LoVo (cell line): ENCODE measurements at regions not wholly inside any gene's neighbourhood (a gene's known extent, or its start where the extent isn't known, plus 50 kb on each side); places are given as distances from the start of the nearest gene placed in this dataset.
A peak's percentile ranks its signal among the peaks of the same experiment; 100 is the strongest.
"Not testable (repeated sequence)": the region's sequence is repeated elsewhere in the genome, so short reads cannot be mapped to it uniquely, and the experiment has no call there.

Experiments used
- DNase-seq: peaks from one replicate; pipeline ENCODE4 v3.0.0-alpha.2; 2016; ENCODE audit warnings: low spot score

DNA sequence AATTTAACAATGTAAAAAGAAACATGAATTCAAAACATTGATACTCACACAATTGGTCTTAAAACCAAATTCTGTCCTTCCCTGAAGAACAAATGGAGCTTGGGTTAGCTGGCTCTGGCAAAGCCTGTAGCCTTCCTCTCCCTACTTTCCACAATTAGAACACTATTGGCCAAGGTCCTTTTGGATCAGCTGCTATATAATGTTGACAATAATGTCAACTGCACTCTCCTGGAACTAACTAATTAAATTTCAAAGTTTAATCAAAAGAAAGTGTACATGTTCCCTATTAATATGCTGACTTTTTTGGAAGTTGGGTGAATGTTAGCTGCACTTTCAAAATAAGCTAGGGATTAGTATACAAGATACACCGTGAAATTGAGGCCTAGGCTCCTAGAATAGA lies 440.1 kb upstream of the NFE2L3 start:
- DNase-seq = no peak

DNA sequence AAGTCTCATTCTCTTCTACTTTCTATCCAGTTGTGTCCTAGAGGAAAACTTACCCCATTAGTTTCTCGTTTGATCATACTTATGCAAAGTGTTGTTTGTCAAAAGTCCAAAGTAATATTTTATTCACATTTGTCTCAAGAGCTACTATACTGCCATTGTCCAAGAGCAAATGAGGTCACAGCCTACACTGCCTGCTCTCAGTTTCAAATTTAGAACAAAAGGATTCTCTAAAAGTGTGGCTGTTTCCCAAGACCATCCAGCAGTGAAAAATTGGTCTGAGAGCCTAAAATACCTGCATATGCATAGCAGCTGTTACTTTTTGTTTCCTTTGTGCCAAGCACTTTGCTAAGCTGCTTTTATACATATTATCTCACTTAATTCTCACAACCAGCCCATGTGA lies 439.5 kb upstream of the NFE2L3 start:
- DNase-seq = no peak

DNA sequence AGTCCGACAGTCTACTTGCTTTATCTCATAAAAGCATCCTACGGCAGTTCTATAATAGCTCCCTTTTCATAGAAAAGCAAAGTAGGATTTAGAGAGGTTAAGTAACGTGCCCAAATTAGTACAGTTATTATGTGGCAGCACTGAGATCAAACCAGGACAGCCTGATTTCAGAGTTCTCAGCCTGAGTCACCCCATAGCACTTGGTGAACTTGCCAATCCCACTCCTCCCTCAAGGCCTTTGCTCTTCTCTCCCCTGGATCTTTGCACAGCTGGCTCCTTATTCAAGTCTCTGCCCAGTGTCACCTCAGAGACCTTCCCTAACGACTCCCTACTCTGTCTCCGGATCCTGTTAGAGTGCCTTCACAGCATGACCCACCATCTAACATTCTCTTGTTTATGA lies 438.0 kb upstream of the NFE2L3 start:
- no peak for DNase-seq

DNA sequence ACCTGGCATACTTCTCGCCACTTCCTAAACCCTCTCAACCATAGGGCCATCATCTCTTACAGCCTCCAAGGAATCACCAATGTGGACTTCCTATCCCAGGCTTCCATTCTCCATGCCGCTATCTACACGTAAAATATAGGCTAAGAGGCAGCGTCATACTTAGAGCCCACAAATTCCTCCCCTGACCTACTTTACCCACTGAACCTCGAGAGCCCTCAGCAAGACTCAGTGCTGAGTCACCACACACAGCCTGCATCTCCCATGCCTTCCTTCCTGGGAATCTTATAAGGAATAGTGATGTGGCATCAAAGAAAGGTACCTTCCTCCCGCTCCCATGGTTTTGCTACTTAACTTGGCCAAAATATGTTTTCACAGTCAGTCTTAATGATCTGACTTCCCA lies 435.6 kb upstream of the NFE2L3 start:
- DNase-seq = no peak

DNA sequence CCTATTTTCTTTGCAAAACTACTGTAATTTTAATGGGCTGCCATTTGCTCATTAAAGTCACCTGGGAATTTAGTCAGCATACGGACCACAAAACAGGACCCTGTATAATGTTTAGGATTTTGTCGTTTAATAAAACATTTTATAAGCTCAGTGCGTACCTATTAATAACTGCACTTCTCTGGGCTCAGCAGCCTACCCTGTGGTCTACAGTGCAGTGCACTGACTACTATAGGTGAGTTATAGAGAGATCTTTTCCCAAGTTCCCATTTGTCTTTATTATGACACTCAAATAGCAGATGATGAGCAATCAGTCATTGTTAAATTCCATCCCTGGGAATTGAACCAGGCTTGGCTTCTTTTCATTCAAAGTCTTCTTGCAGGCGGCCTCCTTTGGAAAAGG lies 433.4 kb upstream of the NFE2L3 start:
- DNase-seq = no peak

DNA sequence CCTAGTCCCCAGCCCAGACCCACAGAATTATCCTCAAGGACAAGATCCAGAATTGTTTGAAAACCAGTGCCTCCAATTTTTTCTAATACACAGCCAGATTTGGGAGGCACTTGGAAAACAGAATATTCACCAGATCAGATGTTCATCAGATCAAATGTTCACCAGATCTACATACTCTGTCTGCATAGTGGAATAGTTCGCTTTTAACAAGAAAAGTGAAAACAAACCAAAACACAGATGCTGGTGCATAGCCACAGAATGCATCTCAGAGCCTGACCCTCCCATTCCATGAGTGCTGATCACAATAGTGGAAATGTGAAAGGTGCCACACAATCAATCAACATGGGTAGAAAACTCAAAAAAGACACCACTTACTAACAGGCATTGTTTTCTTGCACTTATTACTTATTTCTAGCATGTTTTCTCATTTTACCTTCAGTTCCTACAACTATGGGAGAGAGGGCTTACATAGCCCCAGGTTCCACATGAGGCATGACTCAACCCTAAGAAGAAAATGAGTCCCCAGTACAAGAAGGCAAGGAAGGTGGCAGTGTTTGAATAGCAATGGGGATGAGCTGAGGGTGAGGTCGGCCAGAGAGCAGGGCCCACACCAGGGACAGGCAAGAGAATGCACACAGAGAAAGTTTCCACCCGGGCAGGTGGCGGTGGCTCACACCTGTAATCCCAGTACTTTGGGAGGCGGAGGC lies 432.7 kb upstream of the NFE2L3 start:
- no peak for DNase-seq

DNA sequence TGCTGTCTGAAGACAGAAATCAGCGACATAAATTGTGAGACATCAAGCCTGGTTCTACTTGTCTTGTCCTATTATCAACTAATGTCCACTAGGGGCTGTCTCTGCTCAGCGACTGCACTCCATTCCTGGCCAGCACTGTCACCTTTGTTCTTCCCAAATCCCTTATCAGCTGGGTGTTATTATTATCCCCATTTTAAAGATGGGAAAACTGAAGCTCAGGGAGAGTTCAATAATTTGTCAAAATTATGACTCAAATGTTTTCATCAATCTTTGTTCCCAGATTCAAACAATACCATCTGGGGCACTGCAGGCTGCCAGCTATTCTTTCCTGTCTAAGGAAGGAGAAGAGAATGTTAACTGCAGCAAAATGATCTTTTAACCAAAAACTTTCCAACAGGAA lies 431.6 kb upstream of the NFE2L3 start:
- peak; percentile 17 for DNase-seq

DNA sequence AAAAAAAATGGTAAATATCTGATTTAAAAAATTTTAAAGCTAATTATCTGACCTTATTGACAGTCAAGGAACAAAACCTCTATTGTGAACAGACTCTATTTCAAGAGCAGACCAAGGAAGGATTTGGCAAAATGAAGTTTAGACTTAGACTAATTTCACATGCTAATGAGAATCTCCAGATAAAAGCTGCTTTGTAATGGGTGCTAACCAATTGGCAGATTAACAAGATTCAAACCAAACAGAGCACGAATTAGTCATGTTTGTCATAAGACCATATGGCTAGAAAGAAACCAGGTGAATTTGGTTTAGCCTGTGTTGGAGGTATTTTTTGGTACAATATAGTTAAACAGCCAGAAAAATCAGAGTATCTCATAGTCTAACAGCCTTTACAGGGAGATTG lies 429.1 kb upstream of the NFE2L3 start:
- DNase-seq = no peak

DNA sequence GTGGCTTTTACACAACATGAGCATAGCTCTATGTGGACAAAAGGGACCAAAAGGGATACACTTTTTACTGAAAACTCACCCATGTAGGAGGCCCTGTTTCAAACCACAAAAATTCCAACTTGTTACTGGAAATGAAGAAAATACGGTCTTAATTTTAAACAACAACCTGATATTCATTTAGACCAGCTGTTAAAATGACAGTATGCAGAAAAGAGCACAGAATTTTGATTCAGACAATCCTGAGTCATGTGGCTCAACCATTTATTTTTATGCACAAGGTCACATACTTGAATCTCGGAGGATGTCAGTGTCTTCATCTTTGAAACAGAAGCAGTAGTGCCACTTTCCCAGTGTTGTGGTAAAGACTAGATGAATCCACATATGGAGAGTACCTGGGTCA lies 426.5 kb upstream of the NFE2L3 start:
- no peak for DNase-seq

DNA sequence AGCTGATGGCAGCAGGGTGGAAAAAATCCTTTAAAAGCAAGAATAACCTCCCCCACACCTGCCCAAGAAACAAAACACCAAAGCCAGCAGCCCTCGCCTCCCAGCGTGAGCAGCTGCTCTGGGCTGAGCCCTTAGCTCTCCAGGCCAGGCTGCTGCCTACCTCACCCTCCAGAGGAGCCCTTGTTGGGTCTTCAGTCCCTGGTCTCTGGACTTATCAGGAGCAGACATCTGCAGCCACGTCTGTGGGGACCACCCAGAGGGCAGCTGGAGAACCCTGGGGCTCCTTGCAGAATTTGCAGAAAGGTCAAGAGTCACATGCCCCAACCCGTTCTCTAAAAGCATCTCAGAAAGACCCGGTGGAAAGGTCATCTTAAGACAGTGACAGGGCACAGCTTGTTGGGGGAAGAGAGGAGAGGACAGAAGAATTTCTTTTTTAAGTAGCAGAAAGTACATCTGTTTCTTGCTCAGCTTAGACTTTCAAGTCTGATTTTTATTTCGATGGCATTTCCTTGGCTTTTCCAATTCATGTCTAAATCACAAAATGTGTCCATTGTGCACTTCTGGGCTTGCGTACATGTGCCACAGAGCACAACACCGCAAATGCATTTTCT lies 425.7 kb upstream of the NFE2L3 start:
- no peak for DNase-seq

DNA sequence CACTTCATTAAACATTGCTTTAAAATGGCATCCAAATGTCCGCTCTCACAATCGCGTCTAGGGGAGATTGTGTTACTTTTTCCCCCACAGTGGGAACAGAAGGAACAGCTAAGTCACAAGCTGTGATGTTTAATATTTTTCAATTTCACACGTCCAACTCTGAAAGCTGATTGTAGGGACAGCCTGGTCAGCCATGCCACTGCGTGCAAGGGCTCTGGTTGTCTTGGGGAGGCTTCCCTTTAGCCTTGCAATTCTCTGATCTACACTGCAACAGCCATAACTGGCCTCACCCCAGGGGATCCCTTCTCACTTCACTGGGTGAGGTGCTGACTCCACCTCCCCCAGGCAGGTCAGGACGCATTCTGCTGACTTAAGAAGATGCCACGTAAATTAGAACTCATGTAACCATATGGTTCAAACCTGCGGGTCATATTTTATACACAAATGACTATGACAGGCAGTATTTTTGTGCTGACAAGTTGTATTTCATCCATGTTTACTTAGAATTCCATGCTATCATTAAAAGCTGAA lies 425.2 kb upstream of the NFE2L3 start:
- DNase-seq = no peak

DNA sequence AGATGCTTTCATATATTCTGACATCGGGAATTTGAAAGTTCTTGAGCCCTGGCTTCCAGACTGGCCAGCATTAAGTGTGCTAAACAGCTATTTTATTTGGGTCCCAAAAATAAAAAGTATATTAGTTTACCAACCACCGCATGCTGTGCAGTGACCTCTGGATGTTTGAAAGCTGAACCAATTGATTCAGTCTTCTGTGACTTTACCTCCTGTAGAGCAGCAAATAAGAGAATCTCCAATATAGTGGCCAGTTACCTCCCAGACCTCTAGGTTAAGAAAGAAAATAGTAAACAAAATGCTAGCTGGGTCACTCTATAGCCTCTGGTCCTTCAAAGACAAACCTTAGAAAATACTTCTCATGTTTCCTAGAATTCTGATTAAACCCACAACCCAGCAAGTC lies 424.6 kb upstream of the NFE2L3 start:
- DNase-seq = no peak

DNA sequence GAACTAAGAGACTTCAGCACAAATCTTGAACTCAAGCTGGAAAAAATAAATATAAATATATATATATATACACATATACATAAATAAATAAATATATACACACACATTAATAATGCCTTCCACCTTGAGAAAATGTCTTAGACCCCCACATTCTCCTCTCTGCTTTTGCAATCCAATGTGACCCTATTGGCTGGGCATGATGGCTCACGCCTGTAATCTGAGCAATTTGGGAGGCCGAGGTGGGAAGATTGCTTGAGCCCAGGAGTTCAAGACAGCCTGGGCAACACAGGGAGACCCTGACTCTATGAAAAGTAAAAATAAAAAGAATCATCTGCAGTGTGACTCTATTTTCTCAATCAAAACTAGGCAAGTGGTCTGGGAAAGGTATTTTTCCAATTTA lies 424.1 kb upstream of the NFE2L3 start:
- DNase-seq = no peak

DNA sequence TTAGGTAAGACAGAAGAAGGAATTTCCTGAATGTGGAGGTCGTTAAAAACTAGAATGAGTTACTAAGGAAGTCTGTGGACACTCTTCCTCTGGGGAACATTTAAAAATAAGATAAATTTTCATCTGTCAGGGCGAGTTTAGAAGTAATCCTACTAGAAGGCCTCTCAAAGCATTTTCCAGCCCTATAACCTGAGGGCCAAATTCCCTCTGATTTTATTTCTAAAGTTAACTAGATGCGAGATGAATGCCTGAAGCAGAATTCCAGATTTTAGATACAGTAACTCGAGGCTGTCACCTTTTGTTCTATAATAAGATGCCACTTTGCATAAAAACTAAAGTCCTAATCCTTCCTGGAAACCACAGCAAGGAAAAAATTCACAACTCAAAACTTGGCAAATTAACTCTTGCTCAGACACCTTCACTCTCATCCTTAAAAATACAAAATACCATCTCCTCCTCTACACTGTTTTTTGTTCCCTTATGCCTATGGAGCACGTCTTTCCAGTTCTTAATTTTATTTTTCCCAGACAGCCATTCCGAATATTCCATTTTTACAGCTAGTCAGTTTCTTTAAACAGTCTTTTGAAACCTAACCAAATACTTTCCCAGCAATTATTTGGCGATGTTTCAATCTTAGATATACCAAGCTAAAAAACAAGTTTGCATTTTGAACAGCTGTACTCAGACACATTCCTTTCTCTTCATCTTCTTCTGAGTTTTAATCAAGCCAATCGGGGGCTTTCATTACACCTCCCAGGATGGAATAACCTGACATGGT lies 420.7 kb upstream of the NFE2L3 start:
- DNase-seq = no peak

DNA sequence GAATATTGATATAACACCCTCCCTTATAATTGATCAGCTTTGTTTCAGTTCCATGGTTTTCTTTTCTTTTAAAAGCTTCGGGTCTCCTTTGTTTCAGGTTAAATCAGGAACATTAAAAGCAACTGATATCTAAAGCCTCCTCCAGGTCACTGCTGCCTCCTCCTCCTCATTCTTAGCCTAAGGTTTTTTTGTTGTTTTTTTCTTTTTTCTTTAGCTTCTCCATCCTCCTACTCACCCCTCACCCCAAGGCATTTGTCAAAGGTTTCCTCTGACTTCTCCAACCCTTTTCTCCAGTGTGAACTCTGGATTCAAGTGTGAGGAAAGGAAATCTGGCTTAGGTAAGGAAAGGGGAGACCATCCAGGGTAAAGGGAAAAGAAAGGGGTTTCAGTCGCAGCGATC lies 420.2 kb upstream of the NFE2L3 start:
- DNase-seq = no peak

DNA sequence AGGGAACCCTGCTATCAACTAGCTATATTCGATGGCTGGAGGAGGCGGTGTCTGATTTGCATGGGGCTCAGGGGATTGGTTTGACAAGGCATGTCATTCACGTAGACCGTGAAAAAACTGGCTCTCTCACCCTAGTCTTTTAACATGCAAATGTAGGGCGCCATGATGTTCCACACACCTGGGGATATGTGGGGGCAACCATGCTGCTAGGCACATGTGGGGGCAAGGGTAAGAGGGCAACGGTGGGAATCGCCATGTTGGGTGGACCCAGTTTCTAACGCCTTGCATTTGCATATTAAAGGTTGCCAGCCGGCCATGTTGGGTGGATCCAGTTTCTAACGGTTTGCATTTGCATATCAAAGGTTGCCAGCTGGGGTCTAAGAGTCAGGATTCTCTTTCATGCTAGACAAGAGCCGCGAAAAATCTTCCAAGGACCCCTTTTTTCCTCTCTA lies 419.2 kb upstream of the NFE2L3 start:
- no peak for DNase-seq

DNA sequence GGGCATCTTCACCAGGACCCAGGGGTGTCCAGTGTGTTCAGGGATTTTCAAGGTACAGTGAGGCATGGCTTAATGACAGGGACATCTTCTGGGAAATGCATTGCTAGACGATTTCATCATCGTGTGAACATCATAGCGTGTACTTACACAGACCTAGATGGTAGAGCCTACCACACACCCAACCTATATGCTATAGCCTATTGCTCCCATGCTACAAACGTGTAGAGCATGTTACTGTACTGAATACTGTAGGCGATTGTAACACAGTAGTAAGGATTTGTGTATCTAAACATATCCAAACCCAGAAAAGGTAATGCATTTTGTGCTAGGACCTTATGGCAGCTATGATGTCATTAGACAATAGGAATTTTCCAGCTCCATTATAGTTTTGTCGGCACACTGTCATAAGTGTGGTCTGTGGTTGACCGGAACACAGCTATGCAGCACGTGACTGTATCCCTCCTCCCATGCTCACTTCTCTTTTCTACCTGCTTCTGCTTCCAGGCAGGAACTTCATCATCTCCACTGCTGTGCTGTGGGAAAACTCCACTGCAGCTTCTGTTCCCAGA lies 416.2 kb upstream of the NFE2L3 start:
- no peak for DNase-seq

DNA sequence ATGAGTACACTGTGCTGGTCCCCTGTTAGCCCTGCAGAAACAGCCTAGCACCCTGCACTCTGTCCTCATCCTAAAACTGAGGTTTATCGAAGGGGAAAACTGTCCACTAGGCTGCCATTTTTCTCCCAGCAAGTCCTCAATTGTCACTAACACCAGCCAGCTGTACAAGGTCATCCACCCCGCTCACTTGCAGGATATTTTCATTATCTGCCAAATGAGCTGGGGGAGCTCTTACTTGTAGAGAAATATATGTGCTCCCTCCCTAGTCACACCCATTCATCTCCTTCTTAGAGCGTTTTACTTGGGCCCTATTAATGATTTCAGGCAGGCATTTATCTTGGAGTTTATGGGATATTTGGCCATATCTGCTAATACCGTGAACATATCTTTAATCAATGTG lies 413.5 kb upstream of the NFE2L3 start:
- DNase-seq = no peak

DNA sequence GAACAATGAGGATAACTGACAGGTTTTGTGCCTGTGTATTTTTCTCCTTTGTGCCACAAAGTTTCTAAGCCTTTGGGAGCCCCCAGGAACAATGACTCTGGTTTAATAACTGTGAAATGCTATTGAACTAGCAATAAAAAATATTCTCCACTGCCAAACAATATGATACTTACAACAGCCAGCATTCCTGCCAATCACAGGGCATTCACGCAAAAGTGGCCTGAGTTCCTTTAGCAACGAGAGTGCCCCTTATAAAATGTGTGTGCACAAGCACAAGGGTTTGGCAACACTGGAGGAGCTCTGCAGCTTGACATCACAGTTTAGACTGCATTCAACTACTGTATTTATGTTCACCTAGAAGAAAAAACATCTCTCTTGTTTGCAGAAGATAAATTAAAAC lies 412.9 kb upstream of the NFE2L3 start:
- DNase-seq = no peak

DNA sequence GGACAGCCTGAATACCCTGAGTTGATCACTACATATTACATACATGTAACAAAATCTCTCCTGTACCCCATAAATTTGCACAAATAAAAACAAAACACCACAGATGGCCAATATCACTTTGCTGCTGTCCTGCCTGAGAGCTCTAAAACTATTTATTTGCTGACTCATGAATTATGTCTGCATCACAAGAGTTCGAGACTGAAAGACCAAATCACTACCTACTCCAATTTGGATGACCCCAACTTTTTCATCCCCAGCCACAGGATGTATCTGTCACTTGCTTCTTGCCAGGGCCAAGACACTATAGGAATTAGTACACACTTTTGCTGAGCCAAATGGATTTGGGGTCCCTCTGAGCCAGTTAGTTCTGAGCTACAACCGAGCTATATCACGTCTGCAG lies 409.7 kb upstream of the NFE2L3 start:
- no peak for DNase-seq

DNA sequence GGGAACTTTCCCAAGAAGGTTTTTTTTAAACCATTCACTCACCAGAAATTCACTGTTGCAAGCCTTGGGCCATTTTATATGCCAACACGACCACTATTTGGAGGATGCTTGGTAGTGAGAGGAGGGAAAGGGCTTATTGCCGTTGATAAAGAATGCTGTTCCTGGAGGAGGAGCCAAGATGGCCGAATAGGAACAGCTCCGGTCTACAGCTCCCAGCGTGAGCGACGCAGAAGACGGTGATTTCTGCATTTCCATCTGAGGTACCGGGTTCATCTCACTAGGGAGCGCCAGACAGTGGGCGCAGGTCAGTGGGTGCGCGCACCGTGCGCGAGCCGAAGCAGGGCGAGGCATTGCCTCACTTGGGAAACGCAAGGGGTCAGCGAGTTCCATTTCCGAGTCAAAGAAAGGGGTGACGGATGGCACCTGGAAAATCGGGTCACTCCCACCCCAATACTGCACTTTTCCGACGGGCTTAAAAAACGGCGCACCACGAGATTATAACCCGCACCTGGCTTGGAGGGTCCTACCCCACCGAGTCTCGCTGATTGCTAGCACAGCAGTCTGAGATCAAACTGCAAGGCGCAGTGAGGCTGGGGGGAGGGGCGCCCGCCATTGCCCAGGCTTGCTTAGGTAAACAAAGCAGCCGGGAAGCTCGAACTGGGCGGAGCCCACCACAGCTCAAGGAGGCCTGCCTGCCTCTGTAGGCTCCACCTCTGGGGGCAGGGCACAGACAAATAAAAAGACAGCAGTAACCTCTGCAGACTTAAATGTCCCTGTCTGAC lies 408.1 kb upstream of the NFE2L3 start:
- not testable (repeated sequence) for DNase-seq
